ENCODE measurements at regions not wholly inside any gene's neighbourhood (a gene's known extent, or its start where the extent isn't known, plus 50 kb on each side); places are given as distances from the start of the nearest gene placed in this dataset.

DNA sequence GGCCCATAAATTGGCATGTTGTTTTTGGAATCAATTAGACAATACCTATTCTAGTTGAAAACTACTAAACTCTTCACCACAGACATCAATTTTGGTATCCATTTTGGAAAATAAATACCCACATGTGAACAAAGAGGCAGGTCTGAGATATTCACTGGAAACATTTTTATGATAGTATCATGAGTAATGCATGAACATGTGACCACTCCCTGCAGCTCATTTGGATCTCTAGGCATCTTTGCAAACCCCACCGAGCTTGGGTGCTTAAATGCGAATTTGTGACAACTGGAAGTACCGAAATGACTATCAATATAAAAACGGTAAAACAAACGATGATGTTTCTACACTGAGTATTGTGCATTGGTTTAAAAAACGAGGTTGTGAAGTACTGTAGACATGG lies 285.2 kb downstream of the IRF8 start:
- no peak for DNase-seq (ENCODE audit: low spot score)

DNA sequence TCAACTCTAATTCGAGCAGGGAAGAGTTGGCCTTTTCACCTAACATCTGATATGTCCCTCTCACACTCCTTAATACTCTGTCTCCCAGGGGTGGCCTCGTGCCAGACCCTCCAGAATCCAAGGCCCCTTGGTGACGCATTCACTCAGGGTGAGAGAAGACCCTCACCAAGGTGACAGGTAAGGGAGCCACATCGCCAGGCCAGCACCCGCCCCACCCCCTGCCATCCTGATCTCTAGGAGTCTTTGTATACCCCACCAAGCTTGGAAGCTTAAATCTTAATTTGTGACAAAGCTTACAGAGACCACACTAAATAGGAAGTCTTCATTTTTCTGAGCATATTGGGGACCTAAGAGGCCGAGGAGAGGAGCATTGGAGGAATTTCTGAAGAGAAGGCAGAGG lies 286.1 kb downstream of the IRF8 start:
- DNase-seq (ENCODE audit: low spot score): no peak

DNA sequence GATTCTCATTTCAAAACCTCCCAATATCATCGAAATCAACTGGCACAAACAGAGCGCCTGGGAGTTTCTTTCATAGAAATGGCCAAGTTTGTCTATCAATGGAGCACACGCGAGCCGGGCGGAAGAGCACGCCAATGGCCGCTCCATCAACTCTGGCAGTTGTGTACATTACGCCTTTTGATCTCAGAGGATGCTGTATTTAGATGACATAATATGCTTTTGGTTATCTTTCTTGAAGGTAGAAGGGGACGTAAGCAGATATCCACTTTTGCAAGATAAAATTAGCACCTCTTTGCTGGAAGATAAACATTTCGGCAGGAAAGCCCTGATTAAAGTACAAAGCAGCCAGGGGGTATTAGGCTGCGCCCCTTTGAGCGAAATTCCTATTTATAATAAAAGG lies 287.4 kb downstream of the IRF8 start:
- no peak for DNase-seq (ENCODE audit: low spot score)

DNA sequence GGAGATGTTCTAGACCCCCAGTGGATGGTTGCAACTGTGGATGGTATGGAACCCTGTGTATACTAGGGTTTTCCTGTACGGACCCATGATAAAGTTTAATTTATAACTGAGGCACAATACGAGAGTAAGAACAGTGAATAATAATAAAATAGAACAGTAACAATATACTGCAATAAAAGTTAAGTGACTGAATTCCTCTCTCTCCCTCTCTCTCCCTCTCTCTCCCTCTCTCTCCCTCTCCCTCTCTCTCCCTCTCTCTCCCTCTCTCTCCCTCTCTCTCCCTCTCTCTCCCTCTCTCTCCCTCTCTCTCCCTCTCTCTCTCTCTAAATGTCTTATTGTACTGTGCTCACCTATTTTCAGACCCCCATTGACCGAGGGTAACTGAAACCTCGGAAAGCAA lies 291.0 kb downstream of the IRF8 start:
- no peak for DNase-seq (ENCODE audit: low spot score)

DNA sequence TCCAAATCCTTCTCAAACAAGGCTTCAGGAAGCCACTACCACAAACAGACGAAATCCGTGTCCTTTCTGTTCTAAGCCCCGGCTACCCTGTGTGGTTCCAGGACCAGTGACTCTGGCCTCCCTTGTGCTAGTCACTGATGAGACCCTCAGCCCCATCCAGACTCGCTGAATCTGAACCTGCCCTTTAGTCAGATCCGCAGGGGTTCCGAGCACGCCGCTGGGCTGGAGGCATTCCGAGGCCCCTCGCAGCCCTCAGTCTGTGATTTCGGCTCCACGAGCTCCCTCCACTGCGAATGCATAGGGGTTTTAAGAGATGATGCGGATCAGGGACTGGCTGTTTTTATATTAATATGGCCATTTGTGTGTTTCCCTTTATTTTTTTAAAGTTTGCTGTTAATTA lies 292.7 kb downstream of the IRF8 start:
- no peak for DNase-seq (ENCODE audit: low spot score)

DNA sequence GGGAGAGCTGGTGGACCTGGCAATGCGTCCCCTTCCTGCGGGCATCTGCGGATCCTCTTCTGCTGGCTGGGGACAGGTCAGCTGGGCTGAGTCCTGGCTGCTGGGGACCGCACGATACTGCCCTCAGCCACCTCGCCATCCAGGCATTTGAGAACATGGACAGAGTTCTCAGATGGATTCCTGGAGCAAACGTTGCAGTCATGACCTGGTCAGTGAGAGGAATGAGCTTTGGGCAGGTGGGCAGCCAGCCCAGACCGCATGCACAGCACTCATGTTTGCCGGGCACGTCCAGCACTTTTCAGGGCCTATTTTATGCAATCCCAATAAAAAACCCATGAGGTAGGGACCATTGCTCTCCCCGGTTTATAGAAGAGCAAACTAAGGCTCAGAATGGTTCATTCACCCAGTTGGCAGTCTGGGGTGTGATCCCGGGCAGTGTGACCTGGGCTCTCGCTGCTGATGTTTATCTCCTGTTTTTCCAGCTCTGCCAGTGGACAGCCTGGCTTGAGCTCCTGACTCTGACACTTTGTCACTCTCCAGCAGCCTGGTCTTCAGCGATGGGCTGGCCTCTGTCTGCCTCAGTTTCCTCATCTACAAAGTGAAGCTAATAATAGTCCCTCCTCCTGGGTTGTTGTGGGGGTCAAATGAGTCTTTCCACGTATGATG lies 294.7 kb downstream of the IRF8 start:
- no peak for DNase-seq (ENCODE audit: low spot score)

DNA sequence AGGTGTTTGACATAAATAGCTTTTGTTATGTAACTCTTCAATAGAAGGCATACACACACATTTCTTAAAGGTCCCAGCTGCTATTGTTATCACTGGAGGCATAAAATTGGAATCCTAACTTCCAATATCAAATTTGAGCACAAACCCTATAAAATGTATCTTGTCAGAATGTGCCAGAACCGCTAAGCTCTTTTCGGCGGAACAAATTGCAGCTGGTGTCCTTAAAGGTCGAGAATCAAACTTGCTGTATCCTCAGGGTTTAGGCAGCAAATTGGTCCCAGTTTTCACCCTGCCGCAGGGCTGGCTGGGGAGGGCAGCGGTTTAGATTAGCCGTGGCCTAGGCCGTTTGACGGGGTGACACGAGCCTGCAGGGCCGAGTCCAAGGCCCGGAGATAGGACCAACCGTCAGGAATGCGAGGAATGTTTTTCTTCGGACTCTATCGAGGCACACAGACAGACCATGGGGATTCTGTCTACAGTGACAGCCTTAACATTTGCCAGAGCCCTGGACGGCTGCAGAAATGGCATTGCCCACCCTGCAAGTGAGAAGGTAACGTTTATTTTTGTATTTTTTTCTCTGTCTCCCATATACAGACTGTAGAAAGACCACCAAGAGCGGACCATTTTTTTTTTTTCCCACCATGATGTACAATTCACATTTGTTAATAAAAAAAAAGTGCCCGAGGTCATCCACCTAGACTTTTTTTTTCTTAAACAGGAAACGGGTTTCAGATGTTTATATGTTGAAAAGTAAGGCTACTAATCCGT lies 297.1 kb downstream of the IRF8 start:
- no peak for DNase-seq (ENCODE audit: low spot score)

DNA sequence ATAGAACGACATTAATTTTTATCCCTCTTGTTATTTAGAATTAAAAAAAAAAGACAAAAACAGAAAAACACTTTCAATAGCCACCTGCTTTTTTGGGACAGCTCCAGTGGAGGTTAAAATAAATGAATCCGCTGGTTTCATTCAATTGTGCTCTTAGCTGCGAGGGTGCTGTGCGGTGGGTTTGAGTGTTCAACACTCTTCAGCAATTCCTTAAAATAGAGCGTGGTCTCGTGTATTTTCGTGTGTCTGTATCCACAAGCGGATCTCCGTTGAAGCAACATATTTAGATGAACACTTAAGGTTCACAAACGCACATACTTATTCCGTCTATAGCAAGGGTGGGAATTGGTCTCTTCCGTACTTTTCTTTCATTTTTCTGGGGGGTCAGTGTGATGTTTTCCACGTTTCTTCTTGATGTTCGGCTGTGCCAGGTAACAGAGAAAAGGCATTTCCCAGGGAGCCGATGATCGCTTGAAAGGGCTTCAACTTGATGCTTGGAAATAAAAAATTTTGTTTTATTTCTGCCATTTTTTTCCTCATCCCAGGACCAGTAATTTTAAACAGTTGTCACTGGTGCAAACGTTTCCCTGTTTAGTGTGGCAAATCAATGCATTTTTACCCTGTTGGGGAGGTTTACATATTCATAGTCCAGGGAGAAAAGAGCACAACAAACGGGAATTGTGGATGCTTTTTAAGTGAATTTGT lies 297.9 kb downstream of the IRF8 start:
- DNase-seq (ENCODE audit: low spot score): no peak

DNA sequence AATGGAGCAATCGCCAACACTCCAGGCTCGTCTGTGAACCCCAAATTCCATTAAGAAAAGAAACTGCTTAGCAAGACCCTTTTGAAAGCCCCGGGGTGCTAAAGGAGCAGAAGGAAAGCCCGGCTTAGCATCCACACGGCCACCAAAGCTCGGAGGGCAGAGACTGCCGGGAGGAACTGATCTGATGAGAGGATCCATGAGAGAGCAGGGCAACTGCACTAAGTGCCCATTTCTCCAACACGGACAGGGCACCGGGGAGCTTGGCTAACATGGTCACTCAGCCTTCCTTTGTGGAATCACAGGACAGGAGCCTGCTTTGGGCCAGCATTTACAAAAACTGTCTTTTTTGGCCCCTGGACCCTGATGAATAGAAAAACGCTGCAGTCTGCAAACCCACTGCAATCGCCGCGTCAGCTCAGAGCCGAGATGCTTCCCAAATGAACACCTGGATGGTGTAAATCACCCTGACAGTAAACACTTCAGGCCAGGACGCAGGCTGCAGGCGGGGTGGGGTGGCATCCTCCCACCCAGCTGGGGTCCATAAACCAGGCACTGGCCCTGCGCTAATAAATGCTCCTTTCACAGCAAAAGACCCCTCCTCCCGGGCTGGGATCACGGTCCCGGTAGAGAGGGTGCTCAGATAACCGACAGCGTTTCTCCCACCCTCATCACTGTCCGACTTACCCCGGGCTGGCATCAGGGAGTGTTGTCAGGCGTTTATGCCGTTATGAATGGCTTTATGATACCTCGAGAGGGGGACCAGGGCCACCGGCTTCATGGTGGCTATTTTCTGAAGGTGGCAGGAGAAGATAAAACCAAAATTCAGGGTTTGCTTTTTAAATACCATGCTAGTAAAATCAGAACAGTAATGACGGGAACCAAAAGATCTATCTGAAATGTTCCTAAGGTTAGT lies 299.5 kb downstream of the IRF8 start:
- peak; percentile 83 for DNase-seq (ENCODE audit: low spot score)

DNA sequence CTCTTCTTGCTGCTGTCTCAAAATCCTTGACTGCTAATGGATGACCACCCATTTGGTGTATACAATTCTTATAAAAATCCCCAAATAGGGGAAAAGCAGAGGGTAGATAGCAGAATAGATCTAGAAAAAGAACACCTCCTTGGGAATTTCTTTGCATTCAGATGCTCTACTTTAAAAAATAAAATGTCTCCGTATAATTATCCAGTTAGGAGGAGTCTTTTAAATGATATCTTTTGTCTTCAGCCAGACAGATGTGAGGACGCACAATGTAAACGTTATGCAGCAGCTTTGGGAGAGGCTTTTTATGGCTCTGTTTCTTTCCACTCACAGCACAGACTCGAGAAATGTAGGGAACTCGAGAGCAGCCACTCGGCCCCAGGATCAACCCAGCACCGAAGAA lies 300.2 kb downstream of the IRF8 start:
- no peak for DNase-seq (ENCODE audit: low spot score)

DNA sequence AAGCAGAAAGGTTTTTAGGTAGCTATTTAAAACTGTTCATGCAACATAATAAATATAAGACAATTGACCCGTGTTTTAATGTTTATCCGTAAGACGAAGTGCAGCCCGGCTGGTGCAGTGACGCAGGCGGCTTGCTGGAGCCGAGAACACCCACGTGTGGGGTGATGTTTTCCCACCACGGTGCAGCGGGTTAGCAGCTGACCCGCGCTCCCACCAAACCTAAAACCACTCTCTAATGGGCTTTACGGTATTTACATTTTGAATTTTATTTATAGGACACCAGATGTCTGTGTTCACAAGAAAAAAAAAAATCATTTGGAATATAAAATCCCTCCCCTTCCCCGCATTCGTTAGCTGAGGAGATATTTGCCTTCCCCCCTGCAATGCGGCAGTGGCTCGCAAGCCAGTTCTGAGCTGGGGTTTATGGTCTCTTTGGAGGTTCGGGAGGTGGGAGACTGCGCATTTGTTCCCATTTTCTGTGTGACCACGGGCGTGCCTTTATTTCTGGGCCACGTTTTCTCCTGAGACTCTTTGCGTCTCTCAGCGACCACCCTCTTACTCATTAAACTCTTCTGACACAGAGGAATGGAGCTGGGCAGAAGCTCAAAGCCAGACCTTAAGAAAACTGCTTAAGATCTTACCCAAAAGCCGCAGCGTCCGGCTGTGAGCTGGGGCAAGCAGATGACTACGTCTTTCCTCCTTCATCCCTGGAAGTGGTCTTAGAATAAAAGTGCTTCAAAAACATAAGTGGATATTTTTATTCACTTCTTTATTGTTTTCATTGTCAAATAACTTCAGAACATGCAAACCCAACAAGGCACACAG lies 301.1 kb downstream of the IRF8 start:
- peak; percentile 45 for DNase-seq (ENCODE audit: low spot score)

DNA sequence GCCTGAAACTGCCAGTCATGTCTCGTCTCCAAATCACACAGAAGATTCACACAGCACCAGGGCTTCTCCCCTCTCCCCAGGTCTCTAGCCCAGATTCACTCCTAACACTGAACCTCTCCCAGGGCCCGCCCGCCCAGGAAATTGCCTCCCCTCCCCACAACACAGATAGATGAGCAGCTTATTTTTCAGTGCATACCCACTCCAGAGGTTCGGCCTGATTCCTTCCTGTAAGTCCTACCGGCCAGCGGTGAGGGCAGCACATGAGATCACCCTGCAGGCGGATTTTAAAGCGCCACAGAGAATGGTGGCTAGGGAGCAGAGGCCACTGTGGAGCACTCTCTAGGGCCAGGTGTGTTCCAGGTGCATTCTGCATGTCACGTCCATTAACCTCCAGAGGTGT lies 301.8 kb downstream of the IRF8 start:
- peak; percentile 60 for DNase-seq (ENCODE audit: low spot score)

DNA sequence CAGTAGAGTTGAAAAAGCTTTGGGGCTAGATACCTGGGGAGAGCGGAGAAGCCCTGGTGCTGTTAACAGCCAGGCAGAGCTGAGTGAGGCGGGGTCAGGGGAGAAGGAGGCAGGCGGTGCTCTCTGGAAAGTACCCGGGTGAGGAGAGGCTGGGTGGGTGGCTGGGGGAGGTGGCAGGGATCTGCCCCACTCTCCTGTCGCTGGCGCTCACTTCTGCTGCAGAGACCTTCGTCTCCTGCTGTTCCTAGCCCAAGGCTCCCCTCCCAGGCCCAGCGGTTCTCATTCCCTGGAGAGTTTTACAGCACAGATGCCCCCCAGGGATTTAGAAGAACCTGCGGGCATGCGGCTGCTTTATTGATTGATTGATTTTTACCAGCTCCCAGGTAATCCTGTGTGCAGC lies 302.8 kb downstream of the IRF8 start:
- peak; percentile 59 for DNase-seq (ENCODE audit: low spot score)

DNA sequence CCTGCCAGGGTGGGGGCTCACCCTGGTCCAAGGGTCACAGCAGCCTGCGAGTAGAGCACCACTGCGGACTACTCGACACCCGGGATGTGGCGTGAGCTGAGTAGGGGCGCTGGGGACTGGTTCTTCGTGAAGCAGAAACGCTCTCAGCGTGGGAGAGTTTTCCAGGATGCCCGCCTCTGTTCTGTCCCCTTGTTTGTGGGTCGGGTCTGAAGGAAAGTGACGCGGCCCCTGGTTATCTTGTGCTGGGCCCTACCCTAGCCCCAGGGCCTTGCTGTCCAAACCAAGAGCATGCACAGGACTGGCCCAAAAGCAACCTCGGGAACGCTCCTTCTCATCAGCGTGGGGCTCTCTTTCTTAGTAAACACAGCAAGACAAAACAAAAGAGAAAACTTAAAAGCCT lies 303.3 kb downstream of the IRF8 start:
- DNase-seq (ENCODE audit: low spot score): peak; percentile 74

DNA sequence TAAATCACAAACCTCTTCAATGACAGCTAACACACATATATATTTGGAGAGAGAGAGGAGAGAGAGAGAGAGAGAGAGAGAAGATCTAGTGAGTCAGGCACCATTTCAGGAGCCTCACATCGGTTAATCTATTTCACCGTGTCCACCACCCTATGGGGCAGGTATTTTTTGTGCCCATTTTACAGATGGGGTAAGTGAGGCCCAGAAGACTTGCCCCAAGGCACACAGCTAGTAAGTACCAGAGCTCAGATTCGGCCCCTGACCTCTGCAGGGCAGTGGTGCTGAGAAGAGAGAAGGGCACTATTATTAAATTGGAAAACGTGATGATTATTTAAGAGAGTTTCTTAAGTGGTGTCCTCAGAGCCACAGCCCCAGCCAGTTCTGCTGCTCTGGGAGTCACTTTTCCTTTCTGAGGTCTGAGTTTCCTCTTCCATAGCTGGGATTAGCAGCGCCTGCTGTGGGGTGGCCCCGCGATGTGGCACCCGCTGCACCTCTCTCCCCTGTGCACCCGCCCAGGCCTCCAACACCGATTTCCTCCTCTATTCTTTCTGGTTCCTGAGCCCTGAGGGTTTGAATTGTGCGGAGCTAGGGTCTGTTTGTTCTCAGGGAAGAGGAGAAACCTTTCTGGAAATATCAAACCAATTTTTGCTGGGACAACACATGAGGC lies 303.9 kb downstream of the IRF8 start:
- peak; percentile 51 for DNase-seq (ENCODE audit: low spot score)

DNA sequence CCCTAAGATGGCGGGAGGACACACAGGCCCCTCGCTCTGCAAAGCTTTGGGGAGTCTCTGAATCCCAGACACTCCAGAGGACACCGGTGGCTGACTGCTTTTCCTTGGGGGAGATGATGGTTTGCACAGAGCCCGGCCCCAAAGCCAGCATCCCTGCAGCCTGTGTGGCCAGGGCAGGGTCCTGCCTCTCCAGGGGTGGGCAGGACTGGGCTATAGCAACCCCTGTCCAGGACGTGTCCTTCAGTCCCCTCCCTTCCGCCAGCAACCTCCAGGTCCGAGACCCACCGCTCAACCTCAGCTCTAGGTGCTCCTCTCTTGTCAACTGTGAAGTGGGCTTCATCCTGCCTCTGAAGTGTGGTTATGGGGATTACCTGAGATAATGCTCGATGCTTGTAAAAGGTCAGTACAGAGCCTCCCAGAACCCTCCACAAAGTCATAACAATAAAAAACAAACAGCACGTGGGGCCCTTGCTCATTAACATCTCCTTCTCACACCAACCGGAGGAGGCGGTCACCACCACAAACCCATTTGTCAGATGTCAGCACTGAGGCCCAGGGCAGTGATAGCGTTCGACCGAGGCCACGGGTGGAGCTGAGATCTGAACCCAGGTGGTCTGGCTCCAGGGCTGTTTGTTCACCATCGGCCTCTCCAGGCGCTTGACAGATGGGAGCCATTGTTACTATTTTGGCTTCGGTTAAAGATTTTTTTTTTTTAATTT lies 304.8 kb downstream of the IRF8 start:
- peak; percentile 53 for DNase-seq (ENCODE audit: low spot score)

DNA sequence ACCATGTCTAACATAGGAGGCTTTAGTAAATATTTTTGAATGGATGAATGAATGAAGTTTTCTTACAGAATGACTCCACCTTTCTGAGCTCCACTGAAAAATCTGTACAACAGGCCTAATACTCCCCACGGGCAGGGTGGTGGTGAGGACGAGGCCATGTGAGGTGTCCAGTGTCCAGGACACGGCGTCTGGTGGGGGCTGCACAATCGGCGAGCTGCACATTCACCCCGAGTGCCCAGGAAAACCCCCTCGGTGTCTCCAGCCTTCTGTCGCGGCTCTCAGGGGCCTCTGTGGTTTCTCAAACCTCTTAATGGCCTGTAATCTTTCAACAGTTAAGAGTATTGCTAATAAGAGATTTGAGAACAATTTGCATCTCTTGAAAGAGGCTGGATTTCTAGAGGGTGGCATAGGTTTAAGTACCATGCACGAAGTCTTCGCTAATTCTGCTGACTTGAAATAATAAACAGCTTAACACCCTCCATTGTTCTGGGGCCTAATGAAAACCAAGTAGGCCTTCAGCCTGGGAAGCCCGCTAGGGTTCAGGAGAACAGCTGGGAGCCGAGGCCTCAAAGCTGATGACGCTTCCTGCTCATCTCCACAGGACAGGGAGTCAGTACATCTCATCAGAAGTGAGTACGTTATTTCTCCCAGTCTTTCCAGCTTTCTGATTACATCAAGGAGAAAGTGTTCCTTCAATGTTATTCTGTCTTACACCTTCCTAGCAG lies 304.6 kb upstream of the FOXF1 start:
- DNase-seq (ENCODE audit: low spot score): peak; percentile 47

DNA sequence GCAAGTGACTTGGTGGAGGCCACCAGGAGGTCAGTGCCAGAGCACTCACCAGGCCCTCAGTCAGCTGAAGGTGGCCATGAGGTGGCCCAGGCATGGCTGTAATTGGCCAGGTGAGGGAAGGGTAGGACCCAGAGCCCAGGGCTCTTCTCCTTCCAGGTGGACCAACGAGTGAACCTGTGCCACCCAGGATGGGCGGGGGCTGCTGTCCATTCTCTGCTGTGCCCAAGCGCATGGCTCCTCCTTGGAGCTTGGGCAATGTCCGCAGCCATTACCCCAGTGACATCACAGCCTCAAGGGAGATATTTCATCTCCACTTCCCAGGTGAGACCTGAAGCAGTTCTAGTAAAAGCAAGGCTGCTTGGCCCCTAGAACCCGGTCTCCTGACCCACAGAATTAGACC lies 303.0 kb upstream of the FOXF1 start:
- peak; percentile 78 for DNase-seq (ENCODE audit: low spot score)

DNA sequence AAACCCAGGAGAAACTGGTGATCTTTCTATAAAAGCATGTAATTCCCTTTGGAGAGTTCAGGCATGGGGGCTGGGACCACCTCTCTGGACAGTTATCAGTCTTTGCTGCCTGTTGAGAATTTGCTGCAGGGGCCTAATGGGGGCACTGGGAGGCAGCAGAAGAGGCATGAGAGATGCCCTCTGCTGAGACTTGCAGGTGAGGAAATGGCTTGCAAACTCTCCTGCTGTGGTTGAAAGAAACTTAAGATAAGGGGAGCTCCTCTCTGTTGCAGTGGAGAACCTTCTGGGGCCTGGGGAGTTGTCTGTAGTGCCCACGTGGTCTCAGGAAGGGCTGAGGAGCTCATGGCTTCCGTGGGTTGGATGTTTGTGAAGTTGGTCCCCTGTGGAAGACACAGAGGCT lies 301.1 kb upstream of the FOXF1 start:
- peak; percentile 37 for DNase-seq (ENCODE audit: low spot score)
